Naive thymus-derived CD8-positive, alpha-beta T cell (primary cell): ENCODE measurements at regions not wholly inside any gene's neighbourhood (a gene's known extent, or its start where the extent isn't known, plus 50 kb on each side); places are given as distances from the start of the nearest gene placed in this dataset.

Experiments
- ATAC-seq, 2 donors: fragments of 150-1000 bp; cut with Tn5 transposase in 1 of 2; sonication (Bioruptor Pico), chemical (Tn5 transposase) in 1 of 2; 1 replicate in 1 of 2; 2 replicates in 1 of 2; pipeline ENCODE4 v1.10.0; 2021; ENCODE audit warnings: mild to moderate bottlenecking in 2 of 2, moderate library complexity in 2 of 2
- POLR2A ChIA-PET: fragments of 350-600 bp; sonication (Branson Sonifier 250); formaldehyde crosslinking; loops from one replicate; lab custom pipeline; 2021; ENCODE audit warnings: antibody characterized with exemption; lab: Charles Lee
- DNase-seq, 10 donors: peaks; one replicate each; pipeline versions ENCODE4 v3.0.0 to v3.0.0-alpha.2; 2020 to 2022
- H3K27ac Mint-ChIP-seq, 10 donors: one replicate each; pipeline ENCODE4 v1.8.0; 2020 to 2022; ENCODE audit warnings: mild to moderate bottlenecking in 10 of 10, mixed read lengths in 10 of 10, moderate library complexity in 4 of 10, inconsistent platforms in 1 of 10
- H3K27me3 Mint-ChIP-seq, 5 donors: one replicate each; pipeline ENCODE4 v1.8.0; 2021 to 2022; ENCODE audit warnings: mixed read lengths in 5 of 5
- H3K36me3 Mint-ChIP-seq, 3 donors: one replicate each; pipeline ENCODE4 v1.8.0; 2020 to 2022; ENCODE audit warnings: mixed read lengths in 3 of 3, mild to moderate bottlenecking in 2 of 3, inconsistent platforms in 1 of 3
- H3K4me1 Mint-ChIP-seq, 4 donors: one replicate each; pipeline ENCODE4 v1.8.0; 2021 to 2022; ENCODE audit warnings: mixed read lengths in 4 of 4
- H3K4me3 Mint-ChIP-seq, 10 donors: one replicate each; pipeline ENCODE4 v1.8.0; 2020 to 2022; ENCODE audit warnings: mild to moderate bottlenecking in 10 of 10, mixed read lengths in 10 of 10, moderate library complexity in 6 of 10, inconsistent platforms in 1 of 10
- H3K9me3 Mint-ChIP-seq, 9 donors: one replicate each; pipeline ENCODE4 v1.8.0; 2020 to 2022; ENCODE audit warnings: mixed read lengths in 9 of 9, mild to moderate bottlenecking in 3 of 9, inconsistent platforms in 1 of 9, moderate library complexity in 1 of 9

- peaks cover 0 to 1% (median 0%) of the 10 kb centered on the region in 5 donors for H3K27me3 Mint-ChIP-seq
- H3K4me3 Mint-ChIP-seq = no peak overlapping the region
- H3K27ac Mint-ChIP-seq = no peak overlapping the region
- POLR2A ChIA-PET = no interaction called here
- H3K36me3 Mint-ChIP-seq = no peaks in the 10 kb centered on the region
- H3K4me1 Mint-ChIP-seq = no peaks in the 10 kb centered on the region
- no peak for DNase-seq
- H3K9me3 Mint-ChIP-seq = no peaks in the 10 kb centered on the region
- no peak for ATAC-seq
Observed at GRCh38 chr6:4672772-4673171, 103.4 kb upstream of the CDYL start.

- ATAC-seq (no peak), DNase-seq (no peak)
- Mint-ChIP-seq H3K27me3 (peaks cover 0 to 1% (median 0%) of the 10 kb centered on the region in 5 donors), H3K36me3 (no peaks in the 10 kb centered on the region), H3K4me3 (no peak overlapping the region), H3K9me3 (no peaks in the 10 kb centered on the region), H3K4me1 (no peaks in the 10 kb centered on the region), H3K27ac (no peak overlapping the region)
- POLR2A ChIA-PET = no interaction called here
Observed at GRCh38 chr6:4671587-4672115, 104.6 kb upstream of the CDYL start.

- H3K36me3 Mint-ChIP-seq = no peaks in the 10 kb centered on the region
- H3K27ac Mint-ChIP-seq = no peak overlapping the region
- POLR2A ChIA-PET = no interaction called here
- H3K9me3 Mint-ChIP-seq = no peaks in the 10 kb centered on the region
- DNase-seq (no peak), ATAC-seq (no peak)
- no peak overlapping the region for H3K4me3 Mint-ChIP-seq
- H3K4me1 Mint-ChIP-seq = no peaks in the 10 kb centered on the region
- peaks cover 0 to 1% (median 0%) of the 10 kb centered on the region in 5 donors for H3K27me3 Mint-ChIP-seq
Observed at GRCh38 chr6:4670824-4671409, 105.3 kb upstream of the CDYL start.

GRCh38 chr6:4670290-4670689 is 105.9 kb upstream of the CDYL start:
- Mint-ChIP-seq H3K4me1 (no peaks in the 10 kb centered on the region), H3K9me3 (no peaks in the 10 kb centered on the region), H3K36me3 (no peaks in the 10 kb centered on the region), H3K27me3 (peaks cover 0 to 3% (median 2%) of the 10 kb centered on the region in 5 donors), H3K27ac (no peak overlapping the region), H3K4me3 (no peak overlapping the region)
- POLR2A ChIA-PET = no interaction called here
- DNase-seq = no peak
- ATAC-seq = no peak

GRCh38 chr6:4668271-4669179 is 107.7 kb upstream of the CDYL start:
- DNase-seq (no peak), ATAC-seq (no peak)
- peaks cover 0 to under 1% (median 0%) of the 10 kb centered on the region in 4 donors for H3K4me1 Mint-ChIP-seq
- H3K27me3 Mint-ChIP-seq = peaks cover 0 to 12% (median 6%) of the 10 kb centered on the region in 5 donors
- POLR2A ChIA-PET = no interaction called here
- no peaks in the 10 kb centered on the region for H3K9me3 Mint-ChIP-seq
- no peak overlapping the region for H3K27ac Mint-ChIP-seq
- no peak overlapping the region for H3K4me3 Mint-ChIP-seq
- no peaks in the 10 kb centered on the region for H3K36me3 Mint-ChIP-seq

GRCh38 chr6:4667591-4667990 is 108.6 kb upstream of the CDYL start:
- POLR2A ChIA-PET = no interaction called here
- ATAC-seq (no peak), DNase-seq (no peak)
- H3K27ac Mint-ChIP-seq = peak overlapping the region in 1 of 10 donors; percentile 8
- H3K36me3 Mint-ChIP-seq = no peaks in the 10 kb centered on the region
- peaks cover 0 to 13% (median 6%) of the 10 kb centered on the region in 5 donors for H3K27me3 Mint-ChIP-seq
- H3K4me1 Mint-ChIP-seq = peaks cover 0 to 1% (median 0%) of the 10 kb centered on the region in 4 donors
- H3K4me3 Mint-ChIP-seq = no peak overlapping the region
- no peaks in the 10 kb centered on the region for H3K9me3 Mint-ChIP-seq

- Mint-ChIP-seq H3K9me3 (no peaks in the 10 kb centered on the region), H3K27ac (no peak overlapping the region), H3K4me3 (no peak overlapping the region), H3K27me3 (peaks cover 0 to 13% (median 6%) of the 10 kb centered on the region in 5 donors), H3K36me3 (no peaks in the 10 kb centered on the region), H3K4me1 (peaks cover 0 to 1% (median 0%) of the 10 kb centered on the region in 4 donors)
- ATAC-seq = no peak
- POLR2A ChIA-PET = no interaction called here
- no peak for DNase-seq
Observed at GRCh38 chr6:4666886-4667513, 109.2 kb upstream of the CDYL start.

GRCh38 chr6:4665489-4666417 is 110.5 kb upstream of the CDYL start:
- Mint-ChIP-seq H3K36me3 (no peaks in the 10 kb centered on the region), H3K27me3 (peaks cover 0 to 15% (median 6%) of the 10 kb centered on the region in 5 donors), H3K27ac (no peak overlapping the region), H3K4me1 (peaks cover 0 to 1% (median 0%) of the 10 kb centered on the region in 4 donors), H3K9me3 (no peaks in the 10 kb centered on the region), H3K4me3 (no peak overlapping the region)
- POLR2A ChIA-PET = no interaction called here
- DNase-seq (no peak), ATAC-seq (no peak)

- Mint-ChIP-seq H3K27me3 (peaks cover 0 to 15% (median 6%) of the 10 kb centered on the region in 5 donors), H3K27ac (no peak overlapping the region), H3K9me3 (no peaks in the 10 kb centered on the region), H3K4me3 (no peak overlapping the region), H3K36me3 (no peaks in the 10 kb centered on the region), H3K4me1 (peaks cover 0 to 1% (median 0%) of the 10 kb centered on the region in 4 donors)
- no peak for DNase-seq
- POLR2A ChIA-PET = no interaction called here
- no peak for ATAC-seq
Observed at GRCh38 chr6:4664911-4665310, 111.3 kb upstream of the CDYL start.

- DNase-seq (no peak), ATAC-seq (no peak)
- no peaks in the 10 kb centered on the region for H3K36me3 Mint-ChIP-seq
- peaks cover 0 to 15% (median 6%) of the 10 kb centered on the region in 5 donors for H3K27me3 Mint-ChIP-seq
- peaks cover 0 to 1% (median 0%) of the 10 kb centered on the region in 4 donors for H3K4me1 Mint-ChIP-seq
- no peak overlapping the region for H3K27ac Mint-ChIP-seq
- no peaks in the 10 kb centered on the region for H3K9me3 Mint-ChIP-seq
- H3K4me3 Mint-ChIP-seq = no peak overlapping the region
- POLR2A ChIA-PET = no interaction called here
Observed at GRCh38 chr6:4664117-4664626, 112.0 kb upstream of the CDYL start.

GRCh38 chr6:4662886-4663285 is 113.3 kb upstream of the CDYL start:
- peaks cover 0 to 5% (median 0%) of the 10 kb centered on the region in 3 donors for H3K36me3 Mint-ChIP-seq
- peaks cover 0 to 1% (median 0%) of the 10 kb centered on the region in 4 donors for H3K4me1 Mint-ChIP-seq
- H3K27me3 Mint-ChIP-seq = peaks cover 0 to 20% (median 11%) of the 10 kb centered on the region in 5 donors
- peaks cover 0 to 6% (median 0%) of the 10 kb centered on the region in 9 donors for H3K9me3 Mint-ChIP-seq
- ATAC-seq (no peak), DNase-seq (no peak)
- POLR2A ChIA-PET = no interaction called here
- no peak overlapping the region for H3K27ac Mint-ChIP-seq
- no peak overlapping the region for H3K4me3 Mint-ChIP-seq

GRCh38 chr6:4661391-4661790 is 114.8 kb upstream of the CDYL start:
- POLR2A ChIA-PET = no interaction called here
- Mint-ChIP-seq H3K4me3 (no peak overlapping the region), H3K4me1 (peaks cover 0 to 1% (median 0%) of the 10 kb centered on the region in 4 donors), H3K27me3 (peaks cover 0 to 20% (median 16%) of the 10 kb centered on the region in 5 donors), H3K27ac (no peak overlapping the region), H3K9me3 (peaks cover 0 to 6% (median 0%) of the 10 kb centered on the region in 9 donors), H3K36me3 (peaks cover 0 to 5% (median 0%) of the 10 kb centered on the region in 3 donors)
- DNase-seq = no peak
- no peak for ATAC-seq
